Hepatocyte (in vitro differentiated cells): ENCODE measurements at regions not wholly inside any gene's neighbourhood (a gene's known extent, or its start where the extent isn't known, plus 50 kb on each side); places are given as distances from the start of the nearest gene placed in this dataset.
"Not testable (repeated sequence)": the region's sequence is repeated elsewhere in the genome, so short reads cannot be mapped to it uniquely, and the experiment has no call there.

ENCODE experiments used
- DNase-seq: peaks from one replicate; pipeline ENCODE4 v3.0.0-alpha.2; 2016; ENCODE audit warnings: low spot score
- H2AFZ ChIP-seq: fragments of 200-600 bp; sonication (generic); 2 replicates; pipeline ENCODE4 v1.6.0; 2016; ENCODE audit warnings: antibody characterized with exemption, mild to moderate bottlenecking
- H3K27ac ChIP-seq: fragments of 200-600 bp; sonication (generic); 2 replicates; pipeline ENCODE4 v1.5.1; 2016; ENCODE audit warnings: mild to moderate bottlenecking
- H3K27me3 ChIP-seq: fragments of 200-600 bp; sonication (generic); 2 replicates; pipeline ENCODE4 v1.6.1; 2016
- H3K36me3 ChIP-seq: fragments of 200-600 bp; sonication (generic); replicated peaks from 2 replicates; pipeline ENCODE4 v1.5.1; 2016; ENCODE audit warnings: low read depth; ENCODE audit not compliant: insufficient read depth
- H3K4me1 ChIP-seq: fragments of 200-600 bp; sonication (generic); 2 replicates; pipeline ENCODE4 v1.5.1; 2016; ENCODE audit warnings: mild to moderate bottlenecking, moderate library complexity; ENCODE audit not compliant: insufficient read depth
- H3K4me2 ChIP-seq: fragments of 200-600 bp; sonication (generic); 2 replicates; pipeline ENCODE4 v1.6.0; 2016
- H3K4me3 ChIP-seq: fragments of 200-600 bp; sonication (generic); 2 replicates; pipeline ENCODE4 v1.5.1; 2016; ENCODE audit warnings: mild to moderate bottlenecking
- H3K79me2 ChIP-seq: fragments of 200-600 bp; sonication (generic); 2 replicates; pipeline ENCODE4 v1.6.0; 2017; ENCODE audit warnings: mild to moderate bottlenecking
- H3K9me2 ChIP-seq: fragments of 200-600 bp; sonication (generic); replicated peaks from 2 replicates; pipeline ENCODE4 v1.6.0; 2017; ENCODE audit warnings: mild to moderate bottlenecking; ENCODE audit not compliant: insufficient read depth
- H3K9me3 ChIP-seq: fragments of 200-600 bp; sonication (generic); 2 replicates; pipeline ENCODE4 v1.5.1; 2016; ENCODE audit warnings: low read depth, mild to moderate bottlenecking
- H4K20me1 ChIP-seq: fragments of 200-600 bp; sonication (generic); 2 replicates; pipeline ENCODE4 v1.6.0; 2016; ENCODE audit warnings: mild to moderate bottlenecking; ENCODE audit not compliant: insufficient read depth, poor library complexity, severe bottlenecking
- EZH2 ChIP-seq: fragments of 200-600 bp; sonication (generic); IDR thresholded peaks from 2 replicates; pipeline ENCODE4 v1.6.1; 2016; ENCODE audit warnings: antibody characterized with exemption, mild to moderate bottlenecking, borderline replicate concordance
- EZH2phosphoT487 ChIP-seq: fragments of 200-600 bp; sonication (generic); IDR thresholded peaks from one replicate; pipeline ENCODE4 v1.6.1; 2018; ENCODE audit warnings: antibody characterized with exemption, mild to moderate bottlenecking, low read depth, moderate library complexity; ENCODE audit not compliant: unreplicated experiment, severe bottlenecking
- WGBS: methylation state at CpG from one replicate; pipeline ENCODE4 v1.1.6; 2016; ENCODE audit warnings: low lambda C conversion rate; ENCODE audit errors: missing lambda C conversion rate; 5-methylcytosine and 5-hydroxymethylcytosine counted together
- TF ChIP-seq, protein P1 (sequence below): fragments of 200-600 bp; sonication (generic); IDR thresholded peaks from 2 replicates; pipeline ENCODE4 v1.5.1; 2016; ENCODE audit warnings: antibody characterized with exemption, mild to moderate bottlenecking; ENCODE audit not compliant: poor library complexity

GRCh38 chrX:88828011-88828410, 81.0 kb downstream of the CPXCR1 start:
- no peaks in the 10 kb centered on the region for H3K27me3 ChIP-seq
- H3K4me3 ChIP-seq = no peak overlapping the region
- no peaks in the 10 kb centered on the region for H4K20me1 ChIP-seq
- no peaks in the 10 kb centered on the region for H3K79me2 ChIP-seq
- H3K36me3 ChIP-seq = no peaks in the 10 kb centered on the region
- TF ChIP-seq, protein P1, sequence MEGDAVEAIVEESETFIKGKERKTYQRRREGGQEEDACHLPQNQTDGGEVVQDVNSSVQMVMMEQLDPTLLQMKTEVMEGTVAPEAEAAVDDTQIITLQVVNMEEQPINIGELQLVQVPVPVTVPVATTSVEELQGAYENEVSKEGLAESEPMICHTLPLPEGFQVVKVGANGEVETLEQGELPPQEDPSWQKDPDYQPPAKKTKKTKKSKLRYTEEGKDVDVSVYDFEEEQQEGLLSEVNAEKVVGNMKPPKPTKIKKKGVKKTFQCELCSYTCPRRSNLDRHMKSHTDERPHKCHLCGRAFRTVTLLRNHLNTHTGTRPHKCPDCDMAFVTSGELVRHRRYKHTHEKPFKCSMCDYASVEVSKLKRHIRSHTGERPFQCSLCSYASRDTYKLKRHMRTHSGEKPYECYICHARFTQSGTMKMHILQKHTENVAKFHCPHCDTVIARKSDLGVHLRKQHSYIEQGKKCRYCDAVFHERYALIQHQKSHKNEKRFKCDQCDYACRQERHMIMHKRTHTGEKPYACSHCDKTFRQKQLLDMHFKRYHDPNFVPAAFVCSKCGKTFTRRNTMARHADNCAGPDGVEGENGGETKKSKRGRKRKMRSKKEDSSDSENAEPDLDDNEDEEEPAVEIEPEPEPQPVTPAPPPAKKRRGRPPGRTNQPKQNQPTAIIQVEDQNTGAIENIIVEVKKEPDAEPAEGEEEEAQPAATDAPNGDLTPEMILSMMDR = no peak
- TF ChIP-seq EZH2 = no peak
- no peak for TF ChIP-seq EZH2phosphoT487
- H3K9me3 ChIP-seq = no peaks in the 10 kb centered on the region
- H2AFZ ChIP-seq = no peak overlapping the region
- H3K4me1 ChIP-seq = no peaks in the 10 kb centered on the region
- H3K27ac ChIP-seq = no peak overlapping the region
- H3K4me2 ChIP-seq = no peak overlapping the region
- WGBS = 61% methylated on average over 2 of the region's 2 CpGs
- DNase-seq = no peak
- no peaks in the 10 kb centered on the region for H3K9me2 ChIP-seq

DNA sequence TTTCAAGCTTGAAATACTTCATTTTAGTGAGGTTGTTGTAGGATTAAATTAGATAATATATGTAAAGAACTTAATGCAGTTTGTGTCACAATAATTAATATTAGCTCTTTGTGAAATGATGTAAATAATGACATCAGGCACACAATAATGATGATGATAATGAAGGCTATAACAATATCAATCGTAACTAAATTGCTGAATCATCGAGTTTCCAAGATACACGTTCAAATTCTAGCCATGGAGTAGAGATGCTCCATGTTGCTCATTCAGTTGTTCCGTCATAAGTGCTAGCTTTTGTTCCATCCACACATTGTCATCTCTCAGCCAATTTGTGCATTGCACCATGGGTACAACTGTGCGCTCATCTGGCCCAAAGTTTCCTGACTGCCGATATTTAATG, 83.1 kb downstream of the CPXCR1 start:
- no peak for DNase-seq
- 91% methylated on average over 6 of the region's 6 CpGs for WGBS
- H2AFZ ChIP-seq = no peak overlapping the region
- H3K4me1 ChIP-seq = no peaks in the 10 kb centered on the region
- H3K4me2 ChIP-seq = no peak overlapping the region
- H3K9me2 ChIP-seq = no peaks in the 10 kb centered on the region
- no peaks in the 10 kb centered on the region for H3K9me3 ChIP-seq
- no peaks in the 10 kb centered on the region for H3K27me3 ChIP-seq
- no peaks in the 10 kb centered on the region for H4K20me1 ChIP-seq
- no peak for TF ChIP-seq EZH2
- TF ChIP-seq, protein P1 = no peak
- no peak for TF ChIP-seq EZH2phosphoT487
- H3K27ac ChIP-seq = no peak overlapping the region
- no peaks in the 10 kb centered on the region for H3K79me2 ChIP-seq
- H3K4me3 ChIP-seq = no peak overlapping the region
- H3K36me3 ChIP-seq = no peaks in the 10 kb centered on the region

- not testable (repeated sequence) for H3K9me2 ChIP-seq, H3K9me3 ChIP-seq, H2AFZ ChIP-seq, H3K4me3 ChIP-seq, H4K20me1 ChIP-seq, H3K27me3 ChIP-seq, H3K79me2 ChIP-seq, H3K36me3 ChIP-seq
- DNase-seq = peak; percentile 73
- Histone ChIP-seq H3K27ac (peak overlapping the region; percentile 67), H3K4me1 (peaks cover 10% of the 10 kb centered on the region), H3K4me2 (peak overlapping the region; percentile 44)
- WGBS = 38% methylated on average over 6 of the region's 6 CpGs
Observed at GRCh38 chrX:88837721-88838120, 90.7 kb downstream of the CPXCR1 start.

- no peaks in the 10 kb centered on the region for H3K36me3 ChIP-seq
- no peak overlapping the region for H2AFZ ChIP-seq
- H3K4me3 ChIP-seq = no peak overlapping the region
- H3K79me2 ChIP-seq = no peaks in the 10 kb centered on the region
- DNase-seq = no peak
- TF ChIP-seq, protein P1 = no peak
- TF ChIP-seq EZH2 = no peak
- TF ChIP-seq EZH2phosphoT487 = no peak
- H3K27me3 ChIP-seq = no peaks in the 10 kb centered on the region
- H3K4me2 ChIP-seq = peak overlapping the region; percentile 9
- no peaks in the 10 kb centered on the region for H3K9me2 ChIP-seq
- peaks cover 10% of the 10 kb centered on the region for H3K4me1 ChIP-seq
- no peaks in the 10 kb centered on the region for H4K20me1 ChIP-seq
- peak overlapping the region; percentile 59 for H3K27ac ChIP-seq
- 82% methylated on average over 1 of the region's 1 CpG for WGBS
- H3K9me3 ChIP-seq = no peaks in the 10 kb centered on the region
Observed at GRCh38 chrX:88838392-88838791, 91.4 kb downstream of the CPXCR1 start.

- DNase-seq, H3K9me2 ChIP-seq, H3K4me3 ChIP-seq, H3K79me2 ChIP-seq, H3K9me3 ChIP-seq, H3K27ac ChIP-seq, H4K20me1 ChIP-seq, H3K36me3 ChIP-seq, H3K4me1 ChIP-seq, H2AFZ ChIP-seq, H3K4me2 ChIP-seq, H3K27me3 ChIP-seq: not testable (repeated sequence)
- WGBS = 35% methylated on average over 1 of the region's 1 CpG
Observed at GRCh38 chrX:88843841-88844240, 96.8 kb downstream of the CPXCR1 start.
